GDM1 (cell line): ENCODE measurements at regions not wholly inside any gene's neighbourhood (a gene's known extent, or its start where the extent isn't known, plus 50 kb on each side); places are given as distances from the start of the nearest gene placed in this dataset.

Experiments
- DNase-seq: peaks from one replicate; lab custom pipeline; 2025; lab: John Stamatoyannopoulos, UW

DNA sequence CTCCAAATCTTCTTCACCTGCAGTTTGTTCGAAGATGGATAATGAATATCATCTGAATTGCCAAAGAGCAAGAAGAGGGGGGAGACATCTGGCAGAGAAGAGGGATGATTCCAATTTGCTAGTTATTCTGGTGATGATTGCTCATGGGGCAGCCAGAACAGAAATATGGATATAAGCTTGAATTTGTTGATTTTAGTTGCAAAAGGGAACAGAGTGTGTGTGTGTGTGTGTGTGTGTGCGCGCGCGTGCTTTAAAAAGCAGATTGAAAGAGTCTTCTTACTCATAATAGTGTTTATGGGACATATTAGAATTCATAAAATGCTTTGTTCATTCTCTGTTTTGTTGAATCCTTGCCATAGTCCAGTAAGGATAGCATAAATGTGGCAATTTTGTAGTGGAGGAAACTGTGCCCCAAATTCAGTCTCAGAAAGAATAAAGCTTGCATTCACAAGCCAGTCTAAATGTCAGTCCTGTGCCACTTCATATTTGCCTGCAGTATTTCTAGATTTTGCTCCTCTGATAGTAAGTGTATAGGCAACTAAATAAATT, 436.3 kb upstream of the KLF4 start:
- DNase-seq, result no peak

DNA sequence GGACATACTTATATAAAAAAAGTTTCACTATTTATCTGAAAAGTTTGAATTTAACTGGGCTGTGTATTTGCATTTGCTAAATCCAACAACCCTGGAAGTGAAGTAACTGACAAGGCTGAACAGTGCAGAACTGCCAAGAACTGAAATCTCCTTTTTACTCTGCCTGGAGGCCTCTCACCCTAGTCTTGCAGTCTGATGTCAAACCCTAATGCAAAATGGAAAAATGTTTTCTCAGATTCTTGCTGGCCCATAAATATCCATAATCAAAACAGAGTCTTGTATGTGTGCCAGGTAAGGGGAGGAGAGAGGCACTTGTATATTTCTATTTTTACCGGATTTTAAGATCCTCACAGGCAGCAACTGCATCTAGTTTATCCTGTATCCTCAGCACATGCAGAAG, 432.7 kb upstream of the KLF4 start:
- DNase-seq, result no peak

DNA sequence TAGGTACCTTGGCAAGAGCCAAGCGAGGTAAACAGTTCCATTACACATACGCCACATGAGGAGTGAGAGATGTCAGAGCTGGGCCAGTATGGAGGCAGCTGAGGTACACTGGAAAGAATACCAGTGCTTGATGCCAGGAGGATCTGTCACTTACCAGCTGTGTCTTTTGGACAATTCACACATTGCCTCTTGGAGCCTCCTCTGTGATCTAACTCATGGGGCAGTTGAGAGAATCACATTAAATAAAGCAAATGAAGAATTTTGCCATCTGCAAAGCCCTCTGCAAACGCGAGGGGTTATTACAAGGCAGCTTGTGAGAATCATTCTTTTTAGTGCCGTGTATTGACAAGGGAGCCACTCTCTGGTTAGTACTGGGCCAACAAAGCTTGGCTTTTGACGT, 429.7 kb upstream of the KLF4 start:
- no peak for DNase-seq

DNA sequence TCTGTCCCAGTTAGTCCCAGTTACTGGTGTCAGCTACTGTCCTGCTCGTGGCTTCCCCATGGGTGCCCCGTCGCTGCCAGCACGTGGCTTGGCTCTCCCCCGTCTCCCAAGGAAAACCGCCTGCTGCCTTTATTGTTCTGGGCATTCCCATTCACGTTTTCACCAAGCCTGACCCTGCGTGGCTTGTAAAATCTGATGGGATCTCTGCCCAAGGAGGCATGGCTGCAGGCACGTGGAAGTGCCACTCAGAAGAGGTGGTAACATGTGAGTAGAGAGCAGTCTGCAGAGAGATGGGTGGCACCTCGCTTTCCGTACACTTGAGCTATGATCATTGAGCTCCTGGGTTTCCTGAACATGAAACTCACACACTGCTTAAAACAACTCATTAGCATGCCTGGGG, 429.2 kb upstream of the KLF4 start:
- no peak for DNase-seq

DNA sequence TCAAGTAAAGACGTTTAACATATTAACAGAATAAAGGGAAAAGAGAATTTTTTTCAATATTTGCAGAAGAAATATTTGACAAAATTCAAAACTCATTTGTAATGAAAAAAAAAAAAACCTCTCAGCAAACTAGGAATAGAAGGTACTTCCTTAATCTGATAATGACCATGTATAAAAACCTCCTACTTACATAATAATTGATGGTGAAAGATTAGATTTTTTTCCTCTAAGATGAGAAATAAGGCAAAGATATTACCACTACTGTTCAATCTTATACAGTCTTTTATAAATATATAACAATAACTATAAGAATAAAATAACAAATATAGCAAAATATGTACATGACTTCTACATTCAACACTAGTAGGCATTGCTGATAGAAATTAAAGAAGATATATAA, 424.6 kb upstream of the KLF4 start:
- no peak for DNase-seq

DNA sequence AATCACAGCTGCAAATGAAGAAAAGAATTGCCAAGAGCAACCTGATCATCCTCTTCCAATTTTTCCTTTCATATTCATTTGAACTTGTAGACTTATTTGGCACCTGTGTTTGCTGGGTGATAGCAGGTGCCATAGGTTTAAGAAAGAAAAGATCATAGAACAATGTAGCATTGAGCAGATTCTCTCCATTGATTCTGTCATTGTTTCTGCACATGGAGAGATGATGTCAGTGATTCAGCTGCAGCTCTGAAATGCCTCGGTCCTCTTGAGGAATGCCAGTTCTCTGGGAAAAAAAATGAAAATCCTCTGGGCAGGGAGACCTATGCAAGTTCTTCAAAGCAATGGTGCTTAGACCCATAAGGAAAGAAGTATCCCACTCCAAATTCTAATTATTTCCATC, 418.1 kb upstream of the KLF4 start:
- no peak for DNase-seq

DNA sequence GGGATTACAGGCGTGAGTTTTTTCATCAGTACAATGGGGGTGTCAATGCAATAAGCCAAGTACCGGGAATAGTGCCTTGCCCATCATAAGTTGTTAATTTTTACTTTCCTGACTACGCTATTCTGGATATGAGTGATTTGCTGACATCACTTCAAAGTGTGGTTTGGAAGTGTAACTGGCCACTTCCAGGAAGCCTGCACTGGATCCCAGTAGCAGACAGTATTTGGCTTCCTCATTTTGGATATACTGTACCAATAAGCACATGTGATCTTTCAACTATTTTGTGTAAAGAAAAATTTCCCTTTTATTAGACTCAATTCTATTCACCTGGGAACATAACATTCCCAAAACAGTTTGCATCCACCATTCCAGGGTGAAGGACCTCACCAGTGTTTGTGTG, 417.7 kb upstream of the KLF4 start:
- no peak for DNase-seq

DNA sequence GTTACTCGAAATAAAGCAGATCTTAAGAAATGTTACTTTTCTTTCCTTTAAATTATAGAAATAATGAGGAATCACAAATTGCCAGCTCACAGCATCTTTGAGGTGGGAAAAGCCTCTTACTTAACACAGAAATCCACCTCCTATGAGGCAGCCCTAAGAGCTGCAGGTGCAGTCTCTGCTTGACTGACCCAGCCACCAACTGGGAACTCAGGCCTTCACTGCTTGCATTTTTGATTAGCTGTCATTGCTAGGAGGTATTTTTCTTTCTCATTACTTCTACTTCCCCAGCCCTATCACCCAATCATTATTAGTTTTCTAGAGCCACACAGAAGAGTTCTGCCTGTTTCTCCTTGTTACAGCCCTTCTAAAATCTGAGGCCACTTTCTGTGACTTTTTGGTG, 416.5 kb upstream of the KLF4 start:
- no peak for DNase-seq

DNA sequence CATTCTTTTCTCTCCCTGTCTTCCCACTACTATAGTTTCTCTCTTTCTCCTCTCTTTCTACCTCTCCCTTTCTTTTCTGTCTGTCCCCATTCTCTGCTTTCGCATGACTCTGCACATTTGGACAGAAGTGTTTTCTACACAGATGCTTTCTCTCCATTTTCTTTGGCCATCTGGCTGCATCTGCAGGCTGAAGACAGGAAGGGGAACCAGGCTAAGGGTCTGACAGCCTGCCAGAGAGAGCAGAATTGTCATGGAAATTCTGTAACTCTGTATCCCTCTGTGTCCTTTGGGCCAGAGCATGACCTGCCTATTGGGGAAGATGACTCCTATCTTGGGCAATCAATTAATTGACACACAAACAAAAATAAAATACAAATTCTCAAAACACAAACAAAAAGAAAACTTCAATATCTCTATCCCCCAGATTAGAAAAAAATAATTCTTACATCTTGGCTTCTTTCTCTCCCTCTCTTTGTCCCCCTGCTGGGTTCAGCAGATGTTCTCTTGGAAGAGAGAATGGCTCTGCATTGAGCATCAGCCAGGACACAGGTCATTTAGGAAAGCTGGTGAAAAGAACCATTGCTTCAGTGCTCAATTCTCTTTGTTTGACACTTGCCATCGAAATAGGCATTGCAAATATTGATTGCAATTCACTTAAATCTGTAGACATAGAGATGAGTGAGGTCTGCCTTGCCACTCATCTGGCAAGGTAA, 415.9 kb upstream of the KLF4 start:
- no peak for DNase-seq

DNA sequence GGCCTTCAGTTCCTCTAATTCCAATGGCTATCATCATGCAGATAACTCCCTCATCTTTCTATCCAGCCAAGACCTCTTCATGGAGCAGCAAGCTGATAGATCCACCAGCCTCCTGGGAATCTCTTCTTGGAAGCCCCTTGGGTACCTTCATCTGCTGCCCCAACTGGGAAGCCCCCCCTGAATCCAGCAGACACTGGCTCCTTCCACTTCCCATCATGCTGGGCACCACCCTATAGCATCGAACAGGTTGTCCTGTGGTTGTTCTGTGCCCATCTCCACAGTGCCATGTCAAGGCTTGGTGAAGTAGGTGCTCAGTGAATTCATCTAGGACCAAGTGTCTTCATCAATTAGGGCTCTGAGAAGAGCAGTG, 410.4 kb upstream of the KLF4 start:
- no peak for DNase-seq

DNA sequence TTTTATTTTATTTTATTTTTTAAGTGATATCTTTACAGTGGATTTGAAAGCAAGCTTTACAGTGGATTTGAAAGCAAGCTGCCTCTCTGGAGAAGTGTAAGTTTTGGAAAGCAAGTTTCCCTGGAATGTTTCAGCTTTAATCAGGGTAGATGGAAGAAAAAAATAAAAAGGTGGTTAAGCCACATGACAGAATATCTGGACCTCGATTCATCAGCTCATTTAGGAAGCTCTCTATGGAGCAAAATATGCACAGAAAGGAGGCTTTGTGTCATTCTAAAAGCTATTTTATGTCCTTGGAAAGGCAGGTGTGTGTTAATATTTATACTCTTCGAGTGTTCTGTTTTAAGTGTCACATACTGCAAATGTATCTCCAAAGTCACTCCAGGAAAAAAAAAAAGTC, 409.2 kb upstream of the KLF4 start:
- no peak for DNase-seq

DNA sequence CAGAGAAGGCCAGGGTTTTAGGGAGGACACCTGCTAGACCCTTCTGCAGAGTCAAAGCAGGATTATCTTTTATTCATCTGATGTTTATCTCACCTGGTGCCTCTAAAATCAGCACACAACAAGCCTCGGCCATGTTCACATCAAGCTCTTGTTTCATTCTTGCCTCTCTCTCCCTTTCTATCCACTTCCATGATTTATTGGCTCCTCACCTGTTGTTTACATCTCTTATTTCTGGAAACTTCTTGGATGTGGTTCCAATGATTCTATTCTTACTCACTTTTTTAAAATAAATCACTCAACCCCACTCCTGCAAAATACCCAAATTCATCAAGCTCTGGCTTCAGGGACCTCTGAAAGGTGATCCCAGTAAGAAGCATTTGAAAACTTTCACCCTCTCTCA, 407.0 kb upstream of the KLF4 start:
- no peak for DNase-seq

DNA sequence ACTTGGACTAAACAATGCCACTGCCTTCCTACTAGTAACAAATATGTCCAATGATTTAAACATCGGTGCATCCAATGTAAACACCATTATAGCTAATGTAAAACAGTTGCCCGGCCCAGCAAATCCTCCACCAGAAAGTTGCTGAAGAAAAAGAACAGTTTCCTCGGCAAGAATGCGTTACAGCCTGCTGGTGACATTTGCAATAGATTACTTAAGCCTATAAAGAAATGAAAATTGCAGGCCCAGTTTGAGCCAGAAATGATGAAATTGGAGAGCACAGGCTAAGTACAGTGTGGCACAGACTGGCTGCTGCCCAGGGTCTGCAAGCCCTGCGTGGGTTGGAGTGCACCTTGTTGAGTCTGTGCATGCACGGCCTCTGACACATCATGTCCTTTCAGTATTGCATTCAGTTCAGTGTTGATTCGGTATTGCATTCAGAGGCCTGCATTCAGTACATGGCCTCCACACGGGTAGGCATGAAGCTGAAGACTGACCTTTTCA, 406.0 kb upstream of the KLF4 start:
- no peak for DNase-seq

DNA sequence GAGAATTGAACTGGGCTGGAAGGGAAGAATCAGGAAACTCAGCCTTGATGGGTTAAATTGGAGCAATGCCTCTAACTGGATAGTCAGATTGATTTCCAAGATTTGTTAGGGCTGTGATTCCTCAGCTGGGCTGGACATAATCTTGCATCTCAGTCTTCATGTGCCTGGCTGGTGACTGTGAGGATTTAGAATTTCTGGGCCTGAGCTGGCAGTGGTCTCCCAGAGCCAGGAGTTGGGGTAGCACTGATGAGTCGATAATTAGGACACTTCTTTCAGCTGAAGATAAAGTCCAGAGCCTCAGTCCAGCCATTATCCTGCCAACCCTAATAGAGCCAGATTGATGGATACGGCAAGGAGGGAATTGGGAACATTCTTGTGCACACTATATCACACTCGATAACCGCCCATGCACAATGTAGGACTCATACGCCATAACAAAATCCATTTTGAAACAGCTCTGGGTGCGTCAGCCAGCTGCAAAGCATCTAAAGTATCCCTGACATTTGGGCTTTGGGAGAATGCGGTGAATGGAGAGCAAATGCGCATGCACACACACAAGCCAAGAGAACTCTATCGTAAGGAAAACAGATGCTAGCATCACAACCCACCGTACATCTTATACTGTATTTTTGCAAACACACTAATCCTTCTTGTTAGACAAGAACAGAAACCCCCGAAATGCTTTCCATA, 405.1 kb upstream of the KLF4 start:
- DNase-seq, result no peak

DNA sequence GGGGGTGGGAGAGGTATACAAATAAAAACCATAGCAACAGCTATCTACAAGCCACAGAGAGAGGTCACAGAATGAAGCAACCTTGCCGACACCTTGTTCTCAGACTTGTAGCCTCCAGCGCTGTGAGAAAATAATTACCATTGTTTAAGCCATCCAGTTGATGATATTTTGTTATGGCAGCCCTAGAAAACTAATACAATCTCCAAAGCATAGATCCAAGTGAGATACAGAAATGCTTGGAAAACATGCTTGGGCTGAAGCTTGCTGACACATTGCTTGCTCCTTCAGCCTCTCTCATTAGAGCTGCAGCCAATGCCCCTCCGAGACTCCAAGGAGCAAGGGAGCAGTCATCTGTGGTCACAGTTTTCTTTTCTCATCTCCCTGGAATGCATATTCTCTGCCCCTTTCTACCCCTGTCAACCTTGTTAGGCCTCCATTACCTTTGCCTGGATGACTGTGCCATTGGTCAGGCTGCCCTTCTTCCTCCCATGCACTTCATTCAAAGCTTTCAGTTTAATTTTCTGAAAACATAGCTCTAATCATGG, 401.4 kb upstream of the KLF4 start:
- no peak for DNase-seq

DNA sequence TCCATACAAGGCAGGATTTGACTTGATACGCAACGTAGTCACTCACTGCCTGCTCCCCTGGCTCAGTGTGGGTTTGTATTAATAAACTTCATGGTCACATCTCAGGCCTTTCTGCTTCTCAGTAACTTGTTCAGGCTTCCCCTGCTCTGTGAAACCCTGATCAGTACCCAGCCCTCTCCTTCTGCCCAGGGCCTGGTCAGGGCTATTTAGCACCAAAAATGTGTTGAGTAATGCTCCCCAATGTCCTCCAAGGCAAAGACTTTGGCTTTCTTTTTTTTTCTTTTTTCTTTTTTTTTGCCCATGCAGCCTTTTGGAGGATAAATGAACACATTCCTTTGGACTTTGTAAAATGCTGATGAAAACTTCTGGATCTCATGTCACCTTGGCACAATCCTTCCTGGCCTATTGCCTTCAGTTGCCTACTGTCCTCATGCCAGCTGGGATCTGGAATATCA, 399.2 kb upstream of the KLF4 start:
- no peak for DNase-seq

DNA sequence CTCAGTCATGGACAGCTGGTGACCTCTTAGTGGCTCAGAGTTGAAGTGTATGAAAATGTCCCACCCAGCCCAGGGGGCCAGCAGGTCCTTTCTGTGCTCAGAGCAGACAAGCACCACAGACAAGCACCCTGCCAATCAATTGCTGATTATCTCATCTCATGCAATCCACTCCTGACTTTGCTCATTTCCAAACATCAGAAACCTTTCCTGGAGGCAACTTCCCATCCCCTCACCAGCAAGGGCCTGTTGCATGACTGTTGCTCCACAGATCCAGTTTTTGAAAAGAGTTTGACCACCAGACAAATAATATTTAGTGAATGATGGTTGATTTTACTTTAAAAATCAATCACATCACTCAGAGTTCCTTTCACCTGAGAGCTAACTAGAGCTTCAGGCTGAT, 397.3 kb upstream of the KLF4 start:
- no peak for DNase-seq

DNA sequence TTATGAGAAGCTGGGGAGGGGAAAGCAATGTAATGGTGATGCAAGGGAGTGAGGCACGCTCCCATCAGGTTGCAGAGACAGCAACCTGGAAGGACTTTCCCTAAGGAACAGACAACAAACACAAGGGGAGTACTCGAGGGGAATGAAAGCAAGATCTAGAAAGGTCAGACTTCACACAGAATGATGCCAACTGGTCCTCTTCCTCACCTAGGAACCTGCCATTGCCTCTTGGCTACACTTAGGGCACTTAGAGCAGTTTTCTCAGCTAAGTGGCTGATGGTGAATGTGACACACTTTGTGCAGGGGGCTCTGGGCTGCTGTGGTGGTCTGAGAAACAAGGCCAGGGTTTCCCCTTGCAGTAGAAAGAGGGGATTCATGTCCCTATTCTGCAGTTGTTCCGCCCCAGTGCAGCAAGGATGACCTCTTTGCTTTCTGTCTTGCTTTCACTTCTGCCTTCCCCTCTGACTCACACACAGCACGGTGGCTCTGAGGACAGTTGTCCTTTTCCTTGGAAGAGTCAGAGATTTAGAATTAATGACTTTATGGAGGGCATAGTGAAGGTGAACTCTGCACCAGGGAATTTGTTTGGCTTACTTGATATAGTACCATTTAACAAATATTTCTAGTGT, 394.0 kb upstream of the KLF4 start:
- DNase-seq, result no peak

DNA sequence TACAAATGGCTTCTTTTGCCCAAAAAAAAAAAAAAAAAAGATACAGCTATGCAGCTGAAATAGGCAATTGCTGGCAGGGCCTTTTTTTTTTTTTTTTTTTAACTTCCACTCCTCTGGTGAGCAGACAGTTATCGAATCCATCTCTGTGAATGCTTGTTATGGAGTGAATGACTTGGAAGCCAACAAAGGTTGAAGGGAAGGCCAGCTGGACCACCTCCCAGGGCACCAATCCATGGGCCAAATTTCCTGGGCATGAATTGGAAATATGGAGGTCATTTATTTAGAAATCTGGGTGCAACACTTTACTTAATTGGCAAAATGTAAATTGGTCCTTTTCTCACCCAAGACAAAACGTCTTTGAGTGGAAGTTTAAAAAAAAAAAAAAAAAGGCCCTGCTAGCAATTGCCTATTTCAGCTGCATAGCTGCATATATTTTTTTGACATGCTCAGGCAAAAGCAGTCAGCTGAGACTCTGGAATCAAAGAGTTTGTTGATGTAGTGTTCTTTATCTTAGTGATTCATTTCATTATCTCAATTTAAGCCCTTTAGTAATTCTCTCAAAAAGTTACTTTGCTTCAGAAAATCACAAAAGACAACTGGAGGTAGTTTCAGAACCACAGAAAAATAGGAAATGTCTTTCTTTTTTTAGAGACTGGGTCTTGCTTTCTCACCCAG, 392.2 kb upstream of the KLF4 start:
- DNase-seq, result no peak

DNA sequence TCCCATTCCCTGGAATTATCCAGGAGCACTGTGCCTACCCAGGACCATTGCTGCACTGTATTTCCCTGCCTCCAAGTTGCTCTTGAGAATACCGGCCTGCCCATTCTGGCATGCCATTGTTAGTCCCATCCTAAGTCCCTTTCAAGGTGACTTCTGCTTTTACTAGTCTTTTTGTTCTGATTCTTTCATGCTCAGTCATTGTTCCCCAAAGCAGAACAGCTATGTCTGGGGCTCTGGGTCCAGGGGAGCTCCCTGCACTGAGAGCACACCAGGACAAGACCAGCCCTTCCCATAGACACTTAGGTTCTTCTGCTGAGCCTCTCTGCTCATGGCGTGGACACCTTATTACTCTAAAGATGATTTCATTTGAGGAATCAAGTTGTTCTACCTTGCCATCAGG, 388.9 kb upstream of the KLF4 start:
- DNase-seq, result no peak

DNA sequence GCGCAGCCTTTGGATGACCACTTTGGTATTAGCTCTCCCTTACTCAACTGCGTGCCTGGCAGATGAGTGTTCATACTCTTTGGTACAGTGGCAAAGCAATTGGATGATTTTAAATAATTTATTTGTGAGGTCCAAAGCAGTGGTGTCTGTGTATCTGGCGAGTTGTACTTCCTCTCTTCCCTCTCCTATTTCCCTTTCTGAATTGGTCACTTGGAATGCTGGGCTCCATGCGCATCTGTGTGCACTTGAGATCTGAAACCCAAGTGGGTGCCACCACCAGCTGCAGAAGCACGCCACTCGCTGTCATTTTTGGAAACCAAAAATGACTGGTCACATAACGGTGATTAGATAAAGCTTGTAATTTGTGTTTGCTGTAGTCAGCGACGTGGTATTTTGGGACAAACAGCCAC, 386.0 kb upstream of the KLF4 start:
- no peak for DNase-seq
